ENCODE measurements at regions not wholly inside any gene's neighbourhood (a gene's known extent, or its start where the extent isn't known, plus 50 kb on each side); places are given as distances from the start of the nearest gene placed in this dataset.

GRCh38 chr7:88546808-88547207 lies 212.7 kb upstream of the ZNF804B start:
- Histone ChIP-seq H3K27ac (no peak overlapping the region), H3K9me3 (no peaks in the 10 kb centered on the region), H3K4me3 (no peak overlapping the region), H3K27me3 (no peaks in the 10 kb centered on the region), H3K36me3 (no peaks in the 10 kb centered on the region), H3K4me1 (no peaks in the 10 kb centered on the region), H3K9ac (ENCODE audit: low read depth in 2 of 2, low read length in 2 of 2) (no peak overlapping the region)
- peak; percentile 24 for DNase-seq
- TF ChIP-seq CTCF (IDR thresholded peaks at IDR 0.05) = peak; percentile 28
- intact Hi-C loops (cut with DNase I) = no loop called here

- intact Hi-C loops (cut with DNase I) = no loop called here
- H3K36me3 ChIP-seq = no peaks in the 10 kb centered on the region
- H3K4me3 ChIP-seq = no peak overlapping the region
- H3K9me3 ChIP-seq = no peaks in the 10 kb centered on the region
- no peak overlapping the region for H3K9ac ChIP-seq (ENCODE audit: low read depth in 2 of 2, low read length in 2 of 2)
- no peak for DNase-seq
- H3K4me1 ChIP-seq = no peaks in the 10 kb centered on the region
- no peak for TF ChIP-seq CTCF (IDR thresholded peaks at IDR 0.05)
- H3K27me3 ChIP-seq = no peaks in the 10 kb centered on the region
- H3K27ac ChIP-seq = no peak overlapping the region
These were observed 213.8 kb upstream of the ZNF804B start for GRCh38 chr7:88545663-88546062.

- intact Hi-C loops (cut with DNase I) = no loop called here
- Histone ChIP-seq H3K9me3 (no peaks in the 10 kb centered on the region), H3K4me1 (no peaks in the 10 kb centered on the region), H3K27me3 (no peaks in the 10 kb centered on the region), H3K4me3 (no peak overlapping the region), H3K36me3 (no peaks in the 10 kb centered on the region), H3K9ac (ENCODE audit: low read depth in 2 of 2, low read length in 2 of 2) (no peak overlapping the region), H3K27ac (no peak overlapping the region)
- DNase-seq = no peak
- TF ChIP-seq CTCF (IDR thresholded peaks at IDR 0.05) = no peak
These were observed 219.5 kb upstream of the ZNF804B start for GRCh38 chr7:88540012-88540411.

GRCh38 chr7:88539518-88539917 lies 220.0 kb upstream of the ZNF804B start:
- H3K4me3 ChIP-seq = no peak overlapping the region
- H3K27ac ChIP-seq = no peak overlapping the region
- no peaks in the 10 kb centered on the region for H3K27me3 ChIP-seq
- H3K9ac ChIP-seq (ENCODE audit: low read depth in 2 of 2, low read length in 2 of 2) = no peak overlapping the region
- no peak for DNase-seq
- intact Hi-C loops (cut with DNase I) = no loop called here
- H3K36me3 ChIP-seq = no peaks in the 10 kb centered on the region
- no peaks in the 10 kb centered on the region for H3K9me3 ChIP-seq
- TF ChIP-seq CTCF (IDR thresholded peaks at IDR 0.05) = no peak
- no peaks in the 10 kb centered on the region for H3K4me1 ChIP-seq

GRCh38 chr7:88523645-88524044 lies 217.0 kb upstream of the STEAP4 start:
- intact Hi-C loops (cut with DNase I) = no loop called here
- Histone ChIP-seq H3K27ac (no peak overlapping the region), H3K36me3 (no peaks in the 10 kb centered on the region), H3K4me3 (no peak overlapping the region), H3K27me3 (no peaks in the 10 kb centered on the region), H3K9ac (ENCODE audit: low read depth in 2 of 2, low read length in 2 of 2) (no peak overlapping the region), H3K4me1 (no peaks in the 10 kb centered on the region), H3K9me3 (no peaks in the 10 kb centered on the region)
- DNase-seq = no peak
- TF ChIP-seq CTCF (IDR thresholded peaks at IDR 0.05) = no peak
